ENCODE measurements at regions not wholly inside any gene's neighbourhood (a gene's known extent, or its start where the extent isn't known, plus 50 kb on each side); places are given as distances from the start of the nearest gene placed in this dataset.

- no peaks in the 10 kb centered on the region for H3K27me3 ChIP-seq
- no peaks in the 10 kb centered on the region for H3K36me3 ChIP-seq
- no peak overlapping the region for H3K4me3 ChIP-seq
- TF ChIP-seq CTCF (IDR thresholded peaks at IDR 0.05) = no peak
- no peaks in the 10 kb centered on the region for H3K9me3 ChIP-seq
- no peaks in the 10 kb centered on the region for H3K4me1 ChIP-seq
- no peak for DNase-seq (ENCODE audit: low spot score)
- no peak overlapping the region for H3K27ac ChIP-seq
Measured at GRCh38 chr7:106376026-106376799, 91.4 kb upstream of the NAMPT start.

GRCh38 chr7:106375499-106375898, 90.7 kb upstream of the NAMPT start:
- H3K36me3 ChIP-seq = no peaks in the 10 kb centered on the region
- no peak overlapping the region for H3K27ac ChIP-seq
- H3K9me3 ChIP-seq = no peaks in the 10 kb centered on the region
- TF ChIP-seq CTCF (IDR thresholded peaks at IDR 0.05) = no peak
- H3K4me1 ChIP-seq = no peaks in the 10 kb centered on the region
- DNase-seq (ENCODE audit: low spot score) = no peak
- H3K27me3 ChIP-seq = no peaks in the 10 kb centered on the region
- H3K4me3 ChIP-seq = no peak overlapping the region

- Histone ChIP-seq H3K4me3 (no peak overlapping the region), H3K36me3 (no peaks in the 10 kb centered on the region), H3K27me3 (no peaks in the 10 kb centered on the region), H3K27ac (no peak overlapping the region), H3K9me3 (no peaks in the 10 kb centered on the region), H3K4me1 (no peaks in the 10 kb centered on the region)
- no peak for TF ChIP-seq CTCF (IDR thresholded peaks at IDR 0.05)
- no peak for DNase-seq (ENCODE audit: low spot score)
Measured at GRCh38 chr7:106374437-106374836, 89.7 kb upstream of the NAMPT start.

GRCh38 chr7:106372595-106373318, 88.0 kb upstream of the NAMPT start:
- Histone ChIP-seq H3K27me3 (no peaks in the 10 kb centered on the region), H3K9me3 (no peaks in the 10 kb centered on the region), H3K4me3 (no peak overlapping the region), H3K4me1 (no peaks in the 10 kb centered on the region), H3K36me3 (no peaks in the 10 kb centered on the region), H3K27ac (no peak overlapping the region)
- no peak for TF ChIP-seq CTCF (IDR thresholded peaks at IDR 0.05)
- DNase-seq (ENCODE audit: low spot score) = no peak

GRCh38 chr7:106372126-106372525, 87.3 kb upstream of the NAMPT start:
- Histone ChIP-seq H3K4me3 (no peak overlapping the region), H3K27me3 (no peaks in the 10 kb centered on the region), H3K4me1 (no peaks in the 10 kb centered on the region), H3K9me3 (no peaks in the 10 kb centered on the region), H3K36me3 (no peaks in the 10 kb centered on the region), H3K27ac (no peak overlapping the region)
- TF ChIP-seq CTCF (IDR thresholded peaks at IDR 0.05) = no peak
- DNase-seq (ENCODE audit: low spot score) = no peak
